Uterus (tissue), 2 donors: ENCODE measurements at regions not wholly inside any gene's neighbourhood (a gene's known extent, or its start where the extent isn't known, plus 50 kb on each side); places are given as distances from the start of the nearest gene placed in this dataset.

Experiments
- POLR2A ChIP-seq, 2 donors: fragments of 450-650 bp; IDR thresholded peaks; one replicate each; pipeline ENCODE4 v1.6.1; 2016; ENCODE audit warnings: antibody characterized with exemption in 2 of 2, mild to moderate bottlenecking in 1 of 2, moderate library complexity in 1 of 2
- TF ChIP-seq, protein P1 (sequence below), 4 experiments: fragments of 200-600 bp in 2 of 4; fragments of 450-650 bp in 2 of 4; sonication (generic) in 2 of 4; IDR thresholded peaks; one replicate each; pipeline ENCODE4 v1.5.1; 2016 to 2019; ENCODE audit warnings: antibody characterized with exemption in 4 of 4, mild to moderate bottlenecking in 2 of 4, moderate library complexity in 1 of 4

DNA sequence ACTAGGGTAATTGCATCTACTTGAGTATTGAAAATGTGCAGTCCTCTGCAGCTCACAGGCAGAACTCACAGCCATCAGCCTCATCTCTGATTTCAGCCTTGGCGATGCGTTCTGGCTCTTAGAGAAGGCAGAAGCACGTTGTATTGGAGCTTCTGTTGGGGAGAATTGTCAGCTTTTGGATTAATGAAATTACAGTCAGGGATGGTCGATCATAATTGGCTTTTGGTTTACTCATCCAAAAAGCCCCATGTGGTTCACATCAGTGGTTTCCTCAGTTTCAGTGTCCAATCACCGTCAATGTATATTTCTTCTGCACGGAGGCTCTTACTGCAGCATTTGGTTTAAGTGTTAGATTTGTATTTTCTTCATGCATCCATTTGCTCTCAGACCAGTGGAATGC is 218.5 kb upstream of the SOX11 start:
- TF ChIP-seq, protein P1, sequence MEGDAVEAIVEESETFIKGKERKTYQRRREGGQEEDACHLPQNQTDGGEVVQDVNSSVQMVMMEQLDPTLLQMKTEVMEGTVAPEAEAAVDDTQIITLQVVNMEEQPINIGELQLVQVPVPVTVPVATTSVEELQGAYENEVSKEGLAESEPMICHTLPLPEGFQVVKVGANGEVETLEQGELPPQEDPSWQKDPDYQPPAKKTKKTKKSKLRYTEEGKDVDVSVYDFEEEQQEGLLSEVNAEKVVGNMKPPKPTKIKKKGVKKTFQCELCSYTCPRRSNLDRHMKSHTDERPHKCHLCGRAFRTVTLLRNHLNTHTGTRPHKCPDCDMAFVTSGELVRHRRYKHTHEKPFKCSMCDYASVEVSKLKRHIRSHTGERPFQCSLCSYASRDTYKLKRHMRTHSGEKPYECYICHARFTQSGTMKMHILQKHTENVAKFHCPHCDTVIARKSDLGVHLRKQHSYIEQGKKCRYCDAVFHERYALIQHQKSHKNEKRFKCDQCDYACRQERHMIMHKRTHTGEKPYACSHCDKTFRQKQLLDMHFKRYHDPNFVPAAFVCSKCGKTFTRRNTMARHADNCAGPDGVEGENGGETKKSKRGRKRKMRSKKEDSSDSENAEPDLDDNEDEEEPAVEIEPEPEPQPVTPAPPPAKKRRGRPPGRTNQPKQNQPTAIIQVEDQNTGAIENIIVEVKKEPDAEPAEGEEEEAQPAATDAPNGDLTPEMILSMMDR (IDR thresholded peaks at IDR 0.05) = no peak
- no peak for TF ChIP-seq POLR2A (IDR thresholded peaks at IDR 0.05)
